ENCODE measurements at regions not wholly inside any gene's neighbourhood (a gene's known extent, or its start where the extent isn't known, plus 50 kb on each side); places are given as distances from the start of the nearest gene placed in this dataset.
A peak's percentile ranks its signal among the peaks of the same experiment; 100 is the strongest.

GRCh38 chrX:139222511-139223200 lies 307.9 kb upstream of the F9 start:
- Histone ChIP-seq H3K9me3 (ENCODE audit: control insufficient read depth, low read length) (no peaks in the 10 kb centered on the region), H3K27me3 (ENCODE audit: control insufficient read depth, insufficient read depth, low read length, poor library complexity, severe bottlenecking) (peaks cover 10% of the 10 kb centered on the region), H3K4me1 (ENCODE audit: control insufficient read depth, insufficient read depth, low read length) (no peaks in the 10 kb centered on the region), H3K36me3 (ENCODE audit: control insufficient read depth, insufficient read depth, low read length) (no peaks in the 10 kb centered on the region), H3K27ac (ENCODE audit: insufficient read depth, low read depth, low read length, poor library complexity, severe bottlenecking) (no peak overlapping the region), H3K4me3 (ENCODE audit: insufficient read depth, low read depth, low read length) (no peak overlapping the region)
- WGBS, 2 experiments, result 93 to 94% methylated on average over 9 of the region's 9 CpGs

GRCh38 chrX:139213241-139213709 lies 317.3 kb upstream of the F9 start:
- no peak overlapping the region for H3K27ac ChIP-seq (ENCODE audit: insufficient read depth, low read depth, low read length, poor library complexity, severe bottlenecking)
- no peak overlapping the region for H3K4me3 ChIP-seq (ENCODE audit: insufficient read depth, low read depth, low read length)
- peaks cover 5% of the 10 kb centered on the region for H3K4me1 ChIP-seq (ENCODE audit: control insufficient read depth, insufficient read depth, low read length)
- H3K36me3 ChIP-seq (ENCODE audit: control insufficient read depth, insufficient read depth, low read length), result no peaks in the 10 kb centered on the region
- peaks cover 6% of the 10 kb centered on the region for H3K27me3 ChIP-seq (ENCODE audit: control insufficient read depth, insufficient read depth, low read length, poor library complexity, severe bottlenecking)
- no peaks in the 10 kb centered on the region for H3K9me3 ChIP-seq (ENCODE audit: control insufficient read depth, low read length)
- 76 to 80% methylated on average over 3 of the region's 3 CpGs for WGBS, 2 experiments

- H3K4me1 ChIP-seq (ENCODE audit: control insufficient read depth, insufficient read depth, low read length), result peaks cover 5% of the 10 kb centered on the region
- 12 to 15% methylated on average over 6 to 8 of the region's 8 CpGs for WGBS, 2 experiments
- no peaks in the 10 kb centered on the region for H3K36me3 ChIP-seq (ENCODE audit: control insufficient read depth, insufficient read depth, low read length)
- no peak overlapping the region for H3K4me3 ChIP-seq (ENCODE audit: insufficient read depth, low read depth, low read length)
- H3K27me3 ChIP-seq (ENCODE audit: control insufficient read depth, insufficient read depth, low read length, poor library complexity, severe bottlenecking), result peaks cover 18% of the 10 kb centered on the region
- H3K27ac ChIP-seq (ENCODE audit: insufficient read depth, low read depth, low read length, poor library complexity, severe bottlenecking), result peak overlapping the region; percentile 61
- H3K9me3 ChIP-seq (ENCODE audit: control insufficient read depth, low read length), result no peaks in the 10 kb centered on the region
Measured at GRCh38 chrX:139211568-139212182, 318.9 kb upstream of the F9 start.

- H3K9me3 ChIP-seq (ENCODE audit: control insufficient read depth, low read length), result no peaks in the 10 kb centered on the region
- H3K4me3 ChIP-seq (ENCODE audit: insufficient read depth, low read depth, low read length), result no peak overlapping the region
- H3K36me3 ChIP-seq (ENCODE audit: control insufficient read depth, insufficient read depth, low read length), result no peaks in the 10 kb centered on the region
- no peak overlapping the region for H3K27ac ChIP-seq (ENCODE audit: insufficient read depth, low read depth, low read length, poor library complexity, severe bottlenecking)
- peaks cover 5% of the 10 kb centered on the region for H3K4me1 ChIP-seq (ENCODE audit: control insufficient read depth, insufficient read depth, low read length)
- H3K27me3 ChIP-seq (ENCODE audit: control insufficient read depth, insufficient read depth, low read length, poor library complexity, severe bottlenecking), result peaks cover 30% of the 10 kb centered on the region
- WGBS, 2 experiments, result 96 to 97% methylated on average over 5 of the region's 5 CpGs
Measured at GRCh38 chrX:139209342-139209741, 321.2 kb upstream of the F9 start.

- H3K27me3 ChIP-seq (ENCODE audit: control insufficient read depth, insufficient read depth, low read length, poor library complexity, severe bottlenecking), result peaks cover 47% of the 10 kb centered on the region
- H3K4me3 ChIP-seq (ENCODE audit: insufficient read depth, low read depth, low read length), result no peak overlapping the region
- no peaks in the 10 kb centered on the region for H3K9me3 ChIP-seq (ENCODE audit: control insufficient read depth, low read length)
- no peak overlapping the region for H3K27ac ChIP-seq (ENCODE audit: insufficient read depth, low read depth, low read length, poor library complexity, severe bottlenecking)
- H3K4me1 ChIP-seq (ENCODE audit: control insufficient read depth, insufficient read depth, low read length), result peaks cover 5% of the 10 kb centered on the region
- H3K36me3 ChIP-seq (ENCODE audit: control insufficient read depth, insufficient read depth, low read length), result no peaks in the 10 kb centered on the region
Measured at GRCh38 chrX:139207655-139208054, 322.9 kb upstream of the F9 start.

GRCh38 chrX:139206914-139207313 lies 323.6 kb upstream of the F9 start:
- H3K9me3 ChIP-seq (ENCODE audit: control insufficient read depth, low read length), result no peaks in the 10 kb centered on the region
- peaks cover 54% of the 10 kb centered on the region for H3K27me3 ChIP-seq (ENCODE audit: control insufficient read depth, insufficient read depth, low read length, poor library complexity, severe bottlenecking)
- H3K27ac ChIP-seq (ENCODE audit: insufficient read depth, low read depth, low read length, poor library complexity, severe bottlenecking), result no peak overlapping the region
- H3K36me3 ChIP-seq (ENCODE audit: control insufficient read depth, insufficient read depth, low read length), result no peaks in the 10 kb centered on the region
- 84 to 88% methylated on average over 3 of the region's 3 CpGs for WGBS, 2 experiments
- no peak overlapping the region for H3K4me3 ChIP-seq (ENCODE audit: insufficient read depth, low read depth, low read length)
- no peaks in the 10 kb centered on the region for H3K4me1 ChIP-seq (ENCODE audit: control insufficient read depth, insufficient read depth, low read length)

- no peaks in the 10 kb centered on the region for H3K9me3 ChIP-seq (ENCODE audit: control insufficient read depth, low read length)
- H3K27me3 ChIP-seq (ENCODE audit: control insufficient read depth, insufficient read depth, low read length, poor library complexity, severe bottlenecking), result peaks cover 63% of the 10 kb centered on the region
- no peaks in the 10 kb centered on the region for H3K36me3 ChIP-seq (ENCODE audit: control insufficient read depth, insufficient read depth, low read length)
- no peaks in the 10 kb centered on the region for H3K4me1 ChIP-seq (ENCODE audit: control insufficient read depth, insufficient read depth, low read length)
- H3K27ac ChIP-seq (ENCODE audit: insufficient read depth, low read depth, low read length, poor library complexity, severe bottlenecking), result no peak overlapping the region
- 0 to 1% methylated on average over 52 to 58 of the region's 58 CpGs for WGBS, 2 experiments
- H3K4me3 ChIP-seq (ENCODE audit: insufficient read depth, low read depth, low read length), result peak overlapping the region; percentile 47
Measured at GRCh38 chrX:139204898-139205667, 325.5 kb upstream of the F9 start.

GRCh38 chrX:139204571-139204897 lies 326.0 kb upstream of the F9 start:
- 0% methylated on average over 6 to 16 of the region's 20 CpGs for WGBS, 2 experiments
- peaks cover 63% of the 10 kb centered on the region for H3K27me3 ChIP-seq (ENCODE audit: control insufficient read depth, insufficient read depth, low read length, poor library complexity, severe bottlenecking)

GRCh38 chrX:139203651-139204570 lies 326.6 kb upstream of the F9 start:
- Histone ChIP-seq H3K4me3 (ENCODE audit: insufficient read depth, low read depth, low read length) (peak overlapping the region; percentile 47), H3K27ac (ENCODE audit: insufficient read depth, low read depth, low read length, poor library complexity, severe bottlenecking) (no peak overlapping the region), H3K9me3 (ENCODE audit: control insufficient read depth, low read length) (no peaks in the 10 kb centered on the region), H3K27me3 (ENCODE audit: control insufficient read depth, insufficient read depth, low read length, poor library complexity, severe bottlenecking) (peaks cover 63% of the 10 kb centered on the region), H3K4me1 (ENCODE audit: control insufficient read depth, insufficient read depth, low read length) (no peaks in the 10 kb centered on the region), H3K36me3 (ENCODE audit: control insufficient read depth, insufficient read depth, low read length) (no peaks in the 10 kb centered on the region)
- WGBS, 2 experiments, result 0% methylated on average over 88 to 99 of the region's 99 CpGs

More at GRCh38 chrX:139204571-139204897, 326.0 kb upstream of the F9 start:
- H3K4me3 ChIP-seq (ENCODE audit: insufficient read depth, low read depth, low read length), result peak overlapping the region; percentile 47
- no peak overlapping the region for H3K27ac ChIP-seq (ENCODE audit: insufficient read depth, low read depth, low read length, poor library complexity, severe bottlenecking)
- H3K36me3 ChIP-seq (ENCODE audit: control insufficient read depth, insufficient read depth, low read length), result no peaks in the 10 kb centered on the region
- H3K4me1 ChIP-seq (ENCODE audit: control insufficient read depth, insufficient read depth, low read length), result no peaks in the 10 kb centered on the region
- no peaks in the 10 kb centered on the region for H3K9me3 ChIP-seq (ENCODE audit: control insufficient read depth, low read length)
